Activated CD4-positive, alpha-beta T cell treated with anti-CD3 and anti-CD28 coated beads for 24 hours (primary cell): ENCODE measurements at regions not wholly inside any gene's neighbourhood (a gene's known extent, or its start where the extent isn't known, plus 50 kb on each side); places are given as distances from the start of the nearest gene placed in this dataset.

Source experiments
- DNase-seq, 2 donors: peaks; one replicate each; pipeline ENCODE4 v3.0.0-alpha.2; 2020; ENCODE audit warnings: low read depth in 2 of 2

GRCh38 chr2:12254280-12254860, 462.4 kb upstream of the TRIB2 start:
- DNase-seq = no peak

DNA sequence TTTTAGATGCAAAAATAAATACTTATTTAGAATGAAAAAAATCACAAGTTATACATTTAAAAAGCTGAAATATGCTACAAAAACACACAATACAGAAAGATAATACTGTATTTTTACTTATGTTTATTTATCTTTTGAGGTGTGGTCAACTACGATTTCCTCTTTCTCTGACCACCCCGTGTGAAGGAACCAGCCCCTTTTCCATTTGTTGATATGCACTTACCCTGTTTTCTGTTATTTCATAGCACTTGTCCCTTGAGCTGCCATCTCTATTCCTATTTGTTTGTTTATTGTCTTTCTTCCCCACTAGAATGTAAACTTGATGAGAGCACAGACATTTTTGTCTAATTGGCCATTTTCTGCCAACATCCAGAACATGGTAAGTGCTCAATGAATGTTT, 460.5 kb upstream of the TRIB2 start:
- DNase-seq = no peak

GRCh38 chr2:12257476-12257875, 459.3 kb upstream of the TRIB2 start:
- no peak for DNase-seq

- DNase-seq = no peak
Measured at GRCh38 chr2:12259493-12259892, 457.2 kb upstream of the TRIB2 start.

DNA sequence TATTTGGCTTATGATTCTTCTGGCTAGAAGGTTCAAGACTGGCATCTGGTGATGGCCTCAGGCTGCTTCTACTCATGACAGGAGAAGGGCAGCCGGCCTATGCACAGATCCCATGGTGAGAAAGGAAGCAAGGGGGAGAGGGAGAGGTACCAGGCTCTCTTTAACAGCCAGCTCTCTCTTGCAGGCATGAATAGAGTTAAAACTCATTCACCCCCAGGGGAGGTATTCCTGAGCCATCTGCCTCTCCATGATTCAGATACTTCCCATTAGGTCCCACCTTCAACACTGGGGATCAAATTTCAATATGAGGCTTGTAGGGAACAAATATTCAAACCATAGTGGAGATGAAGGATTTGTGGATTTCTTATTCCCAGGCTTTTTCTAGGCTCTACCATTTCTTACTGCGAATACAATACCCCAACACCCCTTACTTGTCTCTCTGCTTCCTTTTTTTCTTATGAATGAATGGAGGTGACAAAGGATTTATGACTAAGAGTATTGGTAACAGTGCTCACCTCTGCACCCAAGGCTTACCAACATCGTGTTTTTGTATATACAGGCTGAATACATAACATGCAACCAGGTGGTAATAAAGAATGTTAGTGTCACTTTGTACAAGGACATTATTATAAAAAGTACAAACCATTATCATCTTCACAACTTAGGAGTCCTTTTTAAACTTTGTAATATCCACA, 454.6 kb upstream of the TRIB2 start:
- DNase-seq = no peak

DNA sequence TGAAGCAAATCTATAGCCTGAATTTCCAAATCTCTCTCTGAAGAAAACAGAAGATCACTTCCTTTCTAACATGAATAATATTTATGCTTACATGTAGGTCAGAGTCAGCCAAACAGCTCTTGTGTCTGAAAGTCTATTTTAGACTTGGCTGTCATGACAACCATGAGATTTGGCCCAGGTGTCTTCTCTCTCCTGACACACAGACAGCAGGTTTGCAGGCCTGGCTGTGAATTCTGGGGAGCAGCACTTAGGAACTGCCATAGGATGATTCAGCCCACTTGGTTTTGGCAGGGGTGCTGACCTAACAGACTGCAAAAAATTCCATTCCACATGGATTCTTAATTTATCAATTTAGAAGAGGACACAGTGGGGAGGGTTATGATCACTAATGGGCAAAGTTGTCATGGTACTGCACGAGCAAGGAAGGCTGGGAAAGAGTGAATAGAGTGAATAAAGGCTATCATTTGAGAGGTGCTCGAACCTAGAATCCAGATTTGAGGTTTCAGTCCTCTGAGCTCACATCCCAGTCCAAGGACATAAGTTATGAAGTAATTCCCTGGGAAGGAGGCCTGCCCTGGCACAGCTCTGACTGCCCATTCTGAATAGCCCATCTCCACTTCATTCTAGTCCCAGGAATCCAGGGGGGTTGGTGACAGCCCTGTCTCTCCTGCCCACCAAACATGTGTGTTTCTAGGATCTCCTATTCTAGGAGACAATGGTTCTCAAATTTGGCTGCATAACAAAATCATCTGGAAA, 453.9 kb upstream of the TRIB2 start:
- no peak for DNase-seq

GRCh38 chr2:12263730-12264129, 453.0 kb upstream of the TRIB2 start:
- DNase-seq = no peak

- no peak for DNase-seq
Measured at GRCh38 chr2:12264146-12264545, 452.6 kb upstream of the TRIB2 start.

GRCh38 chr2:12265646-12266045, 451.1 kb upstream of the TRIB2 start:
- no peak for DNase-seq

- DNase-seq = no peak
Measured at GRCh38 chr2:12267042-12267441, 449.7 kb upstream of the TRIB2 start.

DNA sequence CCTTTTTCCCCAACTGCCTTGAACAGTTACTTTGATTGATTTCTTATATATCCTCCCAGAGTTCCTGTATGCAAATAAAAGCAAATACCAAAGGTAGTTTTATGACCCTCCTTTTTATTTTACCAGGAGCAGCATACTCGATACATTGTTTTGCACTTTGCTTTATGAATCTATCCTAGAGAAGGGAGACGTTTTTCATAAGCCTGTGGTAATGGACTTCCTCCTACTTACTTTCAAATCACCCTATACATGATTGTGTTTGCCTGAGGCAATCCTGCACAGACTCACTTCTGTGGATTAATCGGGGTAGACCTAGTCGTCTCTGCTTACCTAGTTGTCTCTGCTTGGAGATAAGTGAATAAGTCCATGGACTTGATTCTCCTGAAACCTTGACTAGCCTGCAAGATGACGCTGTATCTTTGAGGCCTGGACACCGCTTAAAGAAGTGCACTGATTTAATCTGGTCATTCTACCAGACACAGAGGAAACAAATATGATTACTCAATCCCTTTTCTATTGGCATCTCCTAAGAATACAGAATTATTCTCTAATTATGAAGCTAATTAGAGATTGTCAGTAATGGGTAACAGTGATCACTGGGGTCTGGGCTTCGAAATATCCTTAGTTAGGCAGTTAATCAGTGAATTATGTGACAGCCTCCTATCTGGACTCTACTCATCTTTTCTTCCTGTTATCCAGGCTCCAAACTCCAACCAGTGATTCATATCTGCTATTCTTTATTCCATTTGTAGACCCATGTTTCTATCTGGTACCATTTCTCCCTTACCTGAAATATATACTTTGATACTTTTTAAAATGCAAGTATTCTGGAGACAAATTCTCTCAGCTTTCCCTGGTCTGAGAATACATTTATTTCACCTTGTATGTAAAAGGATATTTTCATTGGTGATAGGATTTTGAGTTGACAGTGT, 447.4 kb upstream of the TRIB2 start:
- DNase-seq = no peak

GRCh38 chr2:12270876-12271588, 445.7 kb upstream of the TRIB2 start:
- DNase-seq = no peak

GRCh38 chr2:12271589-12271984, 445.1 kb upstream of the TRIB2 start:
- no peak for DNase-seq

DNA sequence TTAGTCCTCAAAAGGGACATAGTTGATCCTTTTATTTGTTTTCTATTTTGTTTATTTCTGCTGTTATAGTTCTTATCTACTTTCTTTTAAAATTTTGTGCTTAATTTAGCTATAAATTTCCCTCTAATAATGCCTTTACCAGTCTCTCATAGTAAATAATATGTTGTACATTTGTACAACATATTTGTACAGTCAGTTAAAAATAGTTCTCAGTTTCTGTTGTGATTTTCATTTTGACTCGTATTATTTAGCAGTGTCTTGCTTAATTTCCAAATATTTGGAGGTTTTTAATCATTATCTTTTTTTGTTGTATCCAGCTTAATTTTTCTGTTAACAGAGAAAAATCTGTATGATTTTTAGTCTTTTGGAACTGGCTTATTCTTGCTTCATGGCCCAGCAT, 443.6 kb upstream of the TRIB2 start:
- DNase-seq = no peak

DNA sequence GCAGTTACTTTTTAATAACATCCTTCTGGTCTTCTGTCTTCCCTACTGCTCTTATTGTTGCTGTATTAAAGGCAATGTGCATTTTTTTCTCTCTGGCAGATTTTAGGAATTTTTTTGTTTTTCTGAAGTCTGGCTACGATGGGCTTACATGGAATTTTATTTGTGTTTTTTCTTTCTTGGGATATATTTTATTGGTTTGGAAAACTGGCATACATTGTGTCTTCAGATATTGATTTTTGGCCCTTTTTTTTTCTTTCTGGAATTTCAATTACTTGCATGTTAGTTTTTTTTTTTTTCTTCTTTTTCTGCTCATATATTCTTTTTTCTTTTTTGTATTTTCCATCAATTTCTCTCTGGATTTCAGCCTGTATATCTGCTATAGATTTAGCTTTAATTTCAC, 442.1 kb upstream of the TRIB2 start:
- no peak for DNase-seq

GRCh38 chr2:12277241-12278034, 439.3 kb upstream of the TRIB2 start:
- DNase-seq = no peak

- no peak for DNase-seq
Measured at GRCh38 chr2:12278217-12278750, 438.5 kb upstream of the TRIB2 start.

DNA sequence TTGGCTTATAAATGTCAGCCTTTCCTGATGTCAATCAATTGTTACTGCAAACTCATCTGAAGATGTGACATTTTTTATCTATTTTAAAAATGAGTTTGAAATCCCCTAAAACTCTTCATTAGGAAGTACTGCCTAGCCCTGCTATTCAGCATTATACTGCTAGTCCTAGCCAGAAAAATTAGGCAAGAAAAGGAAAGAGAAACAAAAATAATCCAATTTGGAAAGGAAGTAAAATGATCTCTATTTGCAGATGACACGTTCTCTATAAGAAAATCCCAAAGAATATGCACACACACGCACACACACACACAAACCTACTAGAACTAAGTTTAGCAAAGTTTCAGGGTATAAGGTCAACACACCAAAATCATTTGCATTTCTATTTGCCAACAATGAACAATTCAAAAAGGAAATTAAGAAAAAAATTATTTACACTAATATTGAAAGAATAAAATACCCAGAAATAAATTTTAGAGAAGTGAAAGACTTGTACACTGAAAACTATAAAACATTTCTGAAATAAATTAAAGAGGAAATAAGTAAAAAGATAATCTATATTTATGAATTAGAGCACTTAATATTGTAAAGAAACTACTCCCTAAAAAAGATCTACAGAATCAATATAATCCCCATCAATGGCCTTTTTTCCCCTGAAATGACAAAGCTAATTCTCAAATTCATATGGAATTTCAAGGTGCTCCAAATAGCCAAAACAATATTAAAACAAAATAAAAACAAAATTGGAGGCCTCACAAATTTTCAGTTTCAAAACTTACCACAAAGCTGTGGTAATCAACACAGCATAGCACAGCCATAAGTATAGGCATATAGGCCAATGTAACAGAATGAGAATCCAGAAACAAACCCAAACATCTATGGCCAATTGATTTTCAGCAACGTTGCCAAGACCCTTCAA, 433.7 kb upstream of the TRIB2 start:
- DNase-seq = no peak

DNA sequence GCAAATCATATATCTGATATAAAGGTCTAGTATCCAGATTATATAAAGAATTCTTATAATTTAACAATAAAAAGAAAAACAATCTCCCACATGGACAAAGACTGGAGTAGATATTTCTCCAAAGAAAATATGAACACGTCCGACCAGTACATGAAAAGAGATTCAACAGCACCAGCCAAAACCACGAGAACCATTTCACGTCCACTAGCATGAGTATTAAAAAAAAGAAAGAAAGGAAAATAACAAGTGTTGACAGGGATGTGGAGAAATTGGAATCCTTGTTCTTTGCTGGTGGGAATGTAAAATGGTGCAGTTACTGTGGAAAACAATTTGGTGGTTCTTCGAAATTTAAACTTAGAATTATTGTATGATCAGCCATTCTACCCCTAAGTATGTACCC, 432.7 kb upstream of the TRIB2 start:
- DNase-seq = no peak
